ENCODE measurements at regions not wholly inside any gene's neighbourhood (a gene's known extent, or its start where the extent isn't known, plus 50 kb on each side); places are given as distances from the start of the nearest gene placed in this dataset.

DNA sequence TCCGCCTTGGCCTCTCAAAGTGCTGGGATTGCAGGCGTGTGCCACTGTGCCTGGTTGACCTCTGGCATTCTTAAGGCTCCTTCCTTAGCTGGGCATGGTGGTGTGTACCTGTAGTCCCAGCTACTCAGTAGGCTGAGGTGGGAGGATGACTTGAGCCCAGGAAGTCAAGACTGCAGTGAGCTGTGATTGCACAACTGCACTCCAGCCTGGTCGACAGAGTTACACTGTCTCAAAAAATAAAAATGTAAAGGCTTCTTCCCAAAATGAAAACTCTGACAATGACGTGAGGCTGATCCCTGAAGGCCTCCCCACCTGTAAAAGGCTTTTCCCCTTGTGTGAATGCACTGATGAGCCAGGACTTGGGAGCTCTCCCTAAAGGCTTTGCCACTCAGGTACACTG lies 62.4 kb downstream of the ZBTB9 start:
- no peak for TF ChIP-seq CTCF (IDR thresholded peaks at IDR 0.05)
- no peak for TF ChIP-seq POLR2A (IDR thresholded peaks at IDR 0.05; ENCODE audit: low read depth)
- no peak for TF ChIP-seq EP300 (IDR thresholded peaks at IDR 0.05)

All from esophagus muscularis mucosa (tissue), 4 donors.